ENCODE measurements at regions not wholly inside any gene's neighbourhood (a gene's known extent, or its start where the extent isn't known, plus 50 kb on each side); places are given as distances from the start of the nearest gene placed in this dataset.

- TF ChIP-seq CTCF (IDR thresholded peaks at IDR 0.05) = no peak
- no peak for TF ChIP-seq EP300 (IDR thresholded peaks at IDR 0.05)
- TF ChIP-seq POLR2AphosphoS5 (IDR thresholded peaks at IDR 0.05) = no peak
Measured at GRCh38 chrX:2594491-2594890, 93.7 kb upstream of the DHRSX start.

Data from esophagus muscularis mucosa (tissue), 4 donors.